Smooth muscle cell (in vitro differentiated cells): ENCODE measurements at regions not wholly inside any gene's neighbourhood (a gene's known extent, or its start where the extent isn't known, plus 50 kb on each side); places are given as distances from the start of the nearest gene placed in this dataset.

ENCODE experiments used
- DNase-seq: peaks from one replicate; lab custom pipeline; 2025; ENCODE audit not compliant: unreplicated experiment; lab: John Stamatoyannopoulos, UW
- H2AFZ ChIP-seq: fragments of 200-600 bp; sonication (generic); 2 replicates; pipeline ENCODE4 v1.6.0; 2016; ENCODE audit warnings: antibody characterized with exemption, low read depth, mild to moderate bottlenecking
- H3F3A ChIP-seq: fragments of 200-600 bp; sonication (generic); 2 replicates; pipeline ENCODE4 v1.6.0; 2017; ENCODE audit warnings: antibody characterized with exemption, low read depth
- H3K27ac ChIP-seq: fragments of 200-600 bp; sonication (generic); 2 replicates; pipeline ENCODE4 v1.5.1; 2016; ENCODE audit warnings: low read depth, mild to moderate bottlenecking
- H3K27me3 ChIP-seq: fragments of 200-600 bp; sonication (generic); 2 replicates; pipeline ENCODE4 v1.6.1; 2016; ENCODE audit warnings: low read depth, mild to moderate bottlenecking
- H3K36me3 ChIP-seq: fragments of 200-600 bp; sonication (generic); 2 replicates; pipeline ENCODE4 v1.5.1; 2016; ENCODE audit warnings: low read depth
- H3K4me1 ChIP-seq: fragments of 200-600 bp; sonication (generic); 2 replicates; pipeline ENCODE4 v1.5.1; 2016; ENCODE audit warnings: low read depth
- H3K4me2 ChIP-seq: fragments of 200-600 bp; sonication (generic); 2 replicates; pipeline ENCODE4 v1.6.0; 2016; ENCODE audit warnings: mild to moderate bottlenecking
- H3K4me3 ChIP-seq: fragments of 200-600 bp; sonication (generic); 2 replicates; pipeline ENCODE4 v1.5.1; 2016; ENCODE audit warnings: mild to moderate bottlenecking
- H3K79me2 ChIP-seq: fragments of 200-600 bp; sonication (generic); 2 replicates; pipeline ENCODE4 v1.6.0; 2016; ENCODE audit warnings: low read depth, mild to moderate bottlenecking
- H3K9ac ChIP-seq: fragments of 200-600 bp; sonication (generic); 2 replicates; pipeline ENCODE4 v1.6.0; 2016; ENCODE audit warnings: low read depth
- H3K9me3 ChIP-seq: fragments of 200-600 bp; sonication (generic); replicated peaks from 2 replicates; pipeline ENCODE4 v1.5.1; 2016; ENCODE audit warnings: low read depth
- H4K20me1 ChIP-seq: fragments of 200-600 bp; sonication (generic); 2 replicates; pipeline ENCODE4 v1.6.0; 2016; ENCODE audit warnings: low read depth
- CTCF ChIP-seq: fragments of 200-600 bp; sonication (generic); IDR thresholded peaks from 2 replicates; pipeline ENCODE4 v1.5.1; 2017; ENCODE audit warnings: borderline replicate concordance, mild to moderate bottlenecking, antibody characterized with exemption; ENCODE audit not compliant: insufficient read depth, poor library complexity, severe bottlenecking
- WGBS: methylation state at CpG from one replicate; pipeline ENCODE4 v1.1.7; 2016; ENCODE audit warnings: low lambda C conversion rate; 5-methylcytosine and 5-hydroxymethylcytosine counted together

- Histone ChIP-seq H3K27ac (no peak overlapping the region), H3K4me3 (no peak overlapping the region), H2AFZ (no peak overlapping the region), H3K4me2 (no peak overlapping the region), H3K9ac (no peak overlapping the region), H3K27me3 (no peaks in the 10 kb centered on the region), H4K20me1 (no peaks in the 10 kb centered on the region), H3K36me3 (no peaks in the 10 kb centered on the region), H3K9me3 (no peaks in the 10 kb centered on the region), H3F3A (no peaks in the 10 kb centered on the region), H3K79me2 (no peaks in the 10 kb centered on the region), H3K4me1 (peaks cover 5% of the 10 kb centered on the region)
- DNase-seq: no peak
- TF ChIP-seq CTCF: no peak
- 53% methylated on average over 6 of the region's 6 CpGs for WGBS
Measured at GRCh38 chr9:86526021-86526420, 171.8 kb upstream of the TUT7 start.

- Histone ChIP-seq H3K79me2 (no peaks in the 10 kb centered on the region), H2AFZ (no peak overlapping the region), H3K9ac (no peak overlapping the region), H3K27me3 (no peaks in the 10 kb centered on the region), H3K4me3 (no peak overlapping the region), H3K4me1 (peaks cover 3% of the 10 kb centered on the region), H3K36me3 (no peaks in the 10 kb centered on the region), H3K27ac (no peak overlapping the region), H3K9me3 (no peaks in the 10 kb centered on the region), H3F3A (no peaks in the 10 kb centered on the region), H4K20me1 (no peaks in the 10 kb centered on the region), H3K4me2 (no peak overlapping the region)
- TF ChIP-seq CTCF: no peak
- no peak for DNase-seq
- 79% methylated on average over 5 of the region's 5 CpGs for WGBS
Measured at GRCh38 chr9:86525182-86525581, 171.0 kb upstream of the TUT7 start.

- Histone ChIP-seq H3K4me1 (peaks cover 3% of the 10 kb centered on the region), H3K36me3 (no peaks in the 10 kb centered on the region), H3K4me3 (no peak overlapping the region), H3K9ac (no peak overlapping the region), H3K4me2 (no peak overlapping the region), H4K20me1 (no peaks in the 10 kb centered on the region), H3F3A (no peaks in the 10 kb centered on the region), H2AFZ (no peak overlapping the region), H3K79me2 (no peaks in the 10 kb centered on the region), H3K9me3 (no peaks in the 10 kb centered on the region), H3K27me3 (no peaks in the 10 kb centered on the region), H3K27ac (no peak overlapping the region)
- no peak for TF ChIP-seq CTCF
- no peak for DNase-seq
- WGBS: 94% methylated on average over 5 of the region's 5 CpGs
Measured at GRCh38 chr9:86521977-86522376, 167.8 kb upstream of the TUT7 start.

GRCh38 chr9:86521322-86521721 lies 167.1 kb upstream of the TUT7 start:
- Histone ChIP-seq H3K9ac (no peak overlapping the region), H3K27ac (no peak overlapping the region), H3F3A (no peaks in the 10 kb centered on the region), H3K4me2 (no peak overlapping the region), H3K27me3 (no peaks in the 10 kb centered on the region), H3K4me1 (peaks cover 3% of the 10 kb centered on the region), H2AFZ (no peak overlapping the region), H3K79me2 (no peaks in the 10 kb centered on the region), H3K9me3 (no peaks in the 10 kb centered on the region), H3K36me3 (no peaks in the 10 kb centered on the region), H4K20me1 (no peaks in the 10 kb centered on the region), H3K4me3 (no peak overlapping the region)
- 96% methylated on average over 4 of the region's 4 CpGs for WGBS
- no peak for TF ChIP-seq CTCF
- DNase-seq: no peak
